IMR-90 (cell line): ENCODE measurements at regions not wholly inside any gene's neighbourhood (a gene's known extent, or its start where the extent isn't known, plus 50 kb on each side); places are given as distances from the start of the nearest gene placed in this dataset.

ENCODE experiments used
- ATAC-seq: fragments of 200-7000 bp; cut with Tn5 transposase; 2 replicates; pipeline ENCODE4 v1.9.1; 2020; ENCODE audit warnings: low read depth, mild to moderate bottlenecking, moderate library complexity
- BruUV-seq: library from RNA; stranded (reverse); fragments of 400-500 nt; replicated peaks from 2 replicates; lab custom pipeline; 2021; lab: Mats Ljungman, UMichigan
- CTCF ChIA-PET: fragments of 300-600 bp; formaldehyde crosslinking; extraction: SDS; loops from one replicate; lab custom pipeline; 2021; ENCODE audit warnings: antibody characterized with exemption; lab: Yijun Ruan, JAX
- POLR2A ChIA-PET: fragments of 300-600 bp; sonication (Branson Sonifier 250); formaldehyde crosslinking; loops from one replicate; lab custom pipeline; 2022; ENCODE audit warnings: antibody characterized with exemption; ENCODE audit not compliant: unreplicated experiment; lab: Charles Lee
- DNase-seq: peaks from one replicate; pipeline ENCODE4 v3.0.0; 2013
- H2AFZ ChIP-seq: replicated peaks from 2 replicates; pipeline ENCODE3; 2013; ENCODE audit warnings: low read length, mild to moderate bottlenecking; ENCODE audit not compliant: poor library complexity
- H2AK5ac ChIP-seq: 2 replicates; pipeline ENCODE4 v1.6.1; 2013; ENCODE audit warnings: low read depth, low read length, inconsistent platforms
- H2AK9ac ChIP-seq: replicated peaks from 2 replicates; pipeline ENCODE3; 2013; ENCODE audit warnings: mild to moderate bottlenecking, low read depth, low read length, moderate library complexity; ENCODE audit not compliant: poor library complexity
- H2BK120ac ChIP-seq: 2 replicates; pipeline ENCODE4 v1.6.1; 2013; ENCODE audit warnings: low read depth, low read length, inconsistent platforms
- H2BK15ac ChIP-seq: 3 replicates; pipeline ENCODE4 v1.6.1; 2013; ENCODE audit warnings: low read depth, low read length, inconsistent platforms
- H2BK20ac ChIP-seq: 2 replicates; pipeline ENCODE4 v1.6.1; 2013; ENCODE audit warnings: low read depth, mild to moderate bottlenecking, inconsistent platforms, low read length, moderate library complexity
- H2BK5ac ChIP-seq: 2 replicates; pipeline ENCODE4 v1.6.1; 2013; ENCODE audit warnings: mild to moderate bottlenecking, low read depth, low read length, inconsistent platforms; ENCODE audit not compliant: poor library complexity, severe bottlenecking
- H3K14ac ChIP-seq: replicated peaks from 2 replicates; pipeline ENCODE4 v1.6.1; 2013; ENCODE audit warnings: low read depth, low read length, inconsistent platforms
- H3K18ac ChIP-seq: 2 replicates; pipeline ENCODE4 v1.6.1; 2013; ENCODE audit warnings: low read depth, low read length, control low read depth
- H3K23ac ChIP-seq: 2 replicates; pipeline ENCODE4 v1.6.1; 2013; ENCODE audit warnings: low read depth, low read length, inconsistent platforms
- H3K27ac ChIP-seq: 2 replicates; pipeline ENCODE4 v1.5.1; 2013; ENCODE audit warnings: mild to moderate bottlenecking, control low read depth, low read length; ENCODE audit not compliant: insufficient read depth
- H3K27me3 ChIP-seq: 2 replicates; pipeline ENCODE4 v1.6.1; 2013; ENCODE audit warnings: low read length; ENCODE audit not compliant: control insufficient read depth, insufficient read depth
- H3K36me3 ChIP-seq: 2 replicates; pipeline ENCODE4 v1.6.1; 2013; ENCODE audit warnings: low read length, mixed read lengths; ENCODE audit not compliant: control insufficient read depth, insufficient read depth
- H3K4ac ChIP-seq: 2 replicates; pipeline ENCODE4 v1.6.1; 2013; ENCODE audit warnings: low read depth, low read length, inconsistent platforms
- H3K4me1 ChIP-seq: 2 replicates; pipeline ENCODE4 v1.6.1; 2013; ENCODE audit warnings: low read length, mixed read lengths; ENCODE audit not compliant: control insufficient read depth, insufficient read depth
- H3K4me2 ChIP-seq: 2 replicates; pipeline ENCODE4 v1.6.1; 2013; ENCODE audit warnings: low read depth, mild to moderate bottlenecking, control low read depth, low read length, moderate library complexity
- H3K4me3 ChIP-seq: 2 replicates; pipeline ENCODE4 v1.5.1; 2013; ENCODE audit warnings: low read depth, mild to moderate bottlenecking, control low read depth, low read length, moderate library complexity; ENCODE audit not compliant: insufficient read depth
- H3K56ac ChIP-seq: 2 replicates; pipeline ENCODE4 v1.6.1; 2013; ENCODE audit warnings: low read length, inconsistent platforms; ENCODE audit not compliant: insufficient read depth; ENCODE audit errors: extremely low read depth
- H3K79me1 ChIP-seq, 2 experiments: 2 replicates each; pipeline ENCODE4 v1.6.1; 2013; ENCODE audit warnings: low read length in 2 of 2, inconsistent platforms in 1 of 2, low read depth in 1 of 2
- H3K9ac ChIP-seq: 2 replicates; pipeline ENCODE4 v1.6.1; 2013; ENCODE audit warnings: low read depth, low read length, control low read depth
- H3K9me1 ChIP-seq: 2 replicates; pipeline ENCODE4 v1.6.1; 2013; ENCODE audit warnings: low read length, inconsistent platforms; ENCODE audit not compliant: insufficient read depth
- H3K9me3 ChIP-seq: 2 replicates; pipeline ENCODE4 v1.6.1; 2013; ENCODE audit warnings: low read length; ENCODE audit not compliant: control insufficient read depth, insufficient read depth
- H4K20me1 ChIP-seq: 2 replicates; pipeline ENCODE4 v1.6.1; 2013; ENCODE audit warnings: low read length, inconsistent platforms; ENCODE audit not compliant: insufficient read depth
- H4K5ac ChIP-seq: 2 replicates; pipeline ENCODE4 v1.6.1; 2013; ENCODE audit warnings: mild to moderate bottlenecking, low read depth, low read length, control low read depth
- H4K8ac ChIP-seq, 2 experiments: 2 replicates each; pipeline ENCODE4 v1.6.1; 2013; ENCODE audit warnings: low read depth in 2 of 2, low read length in 2 of 2, control low read depth in 1 of 2, inconsistent platforms in 1 of 2
- H4K91ac ChIP-seq: 2 replicates; pipeline ENCODE4 v1.6.1; 2013; ENCODE audit warnings: low read depth, low read length, inconsistent platforms; ENCODE audit not compliant: insufficient read depth
- BHLHE40 ChIP-seq: fragments of 150-350 bp; IDR thresholded peaks from 2 replicates; pipeline ENCODE4 v1.6.1; 2016; ENCODE audit warnings: mild to moderate bottlenecking, low read depth, low read length
- CEBPB ChIP-seq: IDR thresholded peaks from 2 replicates; pipeline ENCODE4 v1.6.1; 2012; ENCODE audit warnings: low read depth, low read length, improper control_type of control experiment
- CHD1 ChIP-seq: IDR thresholded peaks from 2 replicates; pipeline ENCODE4 v1.6.1; 2012; ENCODE audit warnings: low read depth, low read length, improper control_type of control experiment
- ELK1 ChIP-seq: fragments of 150-350 bp; IDR thresholded peaks from 2 replicates; pipeline ENCODE4 v1.6.1; 2016; ENCODE audit warnings: low read depth, mild to moderate bottlenecking, low read length, moderate library complexity, borderline replicate concordance
- FOS ChIP-seq: fragments of 150-350 bp; IDR thresholded peaks from 2 replicates; pipeline ENCODE4 v1.6.1; 2016; ENCODE audit warnings: low read depth, low read length
- MAFK ChIP-seq: IDR thresholded peaks from 2 replicates; pipeline ENCODE4 v1.6.1; 2012; ENCODE audit warnings: low read depth, low read length, improper control_type of control experiment
- MAZ ChIP-seq: IDR thresholded peaks from 2 replicates; pipeline ENCODE4 v1.6.1; 2012; ENCODE audit warnings: low read depth, mild to moderate bottlenecking, low read length, improper control_type of control experiment, moderate library complexity, borderline replicate concordance
- MXI1 ChIP-seq: IDR thresholded peaks from 2 replicates; pipeline ENCODE4 v1.6.1; 2012; ENCODE audit warnings: low read depth, mild to moderate bottlenecking, low read length, moderate library complexity, borderline replicate concordance
- NFE2L2 ChIP-seq: fragments of 150-350 bp; IDR thresholded peaks from 2 replicates; pipeline ENCODE4 v1.6.1; 2016; ENCODE audit warnings: low read depth, mild to moderate bottlenecking, low read length
- POLR2A ChIP-seq: IDR thresholded peaks from 2 replicates; pipeline ENCODE4 v1.6.1; 2012; ENCODE audit warnings: mild to moderate bottlenecking, low read depth, low read length
- RAD21 ChIP-seq: IDR thresholded peaks from 2 replicates; pipeline ENCODE4 v1.6.1; 2012; ENCODE audit warnings: low read length, improper control_type of control experiment
- RCOR1 ChIP-seq: IDR thresholded peaks from 2 replicates; pipeline ENCODE4 v1.6.1; 2012; ENCODE audit warnings: mild to moderate bottlenecking, low read length, improper control_type of control experiment; ENCODE audit not compliant: insufficient replicate concordance
- RFX5 ChIP-seq: IDR thresholded peaks from 2 replicates; pipeline ENCODE4 v1.8.0; 2012; ENCODE audit warnings: low read depth, mild to moderate bottlenecking, low read length, moderate library complexity
- SMC3 ChIP-seq: fragments of 150-350 bp; IDR thresholded peaks from 2 replicates; pipeline ENCODE4 v1.6.1; 2016; ENCODE audit warnings: low read depth, mild to moderate bottlenecking, antibody characterized with exemption, low read length, moderate library complexity
- USF2 ChIP-seq: fragments of 150-350 bp; IDR thresholded peaks from 2 replicates; pipeline ENCODE4 v1.6.1; 2017; ENCODE audit warnings: mild to moderate bottlenecking, antibody characterized with exemption, low read length, low read depth
- WGBS, 2 experiments: methylation state at CpG; one replicate each; pipeline versions ENCODE4 v1.1.5 to v1.1.7; 2013; ENCODE audit warnings: missing lambda C conversion rate in 2 of 2; ENCODE audit not compliant: insufficient read length in 1 of 2; ENCODE audit errors: extremely low coverage in 2 of 2; 5-methylcytosine and 5-hydroxymethylcytosine counted together
- dilution Hi-C: fragments of 300-500 bp; cut with HindIII; formaldehyde crosslinking; loops from one replicate; pipeline ENCODE4 v1.14.3; 2018; ENCODE audit warnings: low sequenced_read_pairs; ENCODE audit not compliant: unreplicated experiment
- in situ Hi-C: fragments of 300-500 bp; cut with MboI; formaldehyde crosslinking; loops from 3 replicates; pipeline ENCODE4 v1.14.3; 2019; ENCODE audit warnings: low sequenced_read_pairs, inconsistent platforms, mixed read lengths
- intact Hi-C: fragments of 100-400 bp; cut with micrococcal nuclease; formaldehyde crosslinking; loops from 2 replicates; pipeline ENCODE4 v1.10.0; 2022
- TF ChIP-seq, protein P1 (sequence below): conservative IDR thresholded peaks from 2 replicates; pipeline ENCODE4 v1.5.1; 2012; ENCODE audit warnings: mild to moderate bottlenecking, low read depth, low read length, improper control_type of control experiment

GRCh38 chr10:91012502-91012901 is 91.6 kb upstream of the ANKRD1 start:
- Histone ChIP-seq H3K9me1 (no peaks in the 10 kb centered on the region), H2AK5ac (no peak overlapping the region), H3K4me1 (no peaks in the 10 kb centered on the region), H3K23ac (no peak overlapping the region), H3K4ac (no peak overlapping the region), H2AK9ac (no peak overlapping the region), H2BK20ac (no peak overlapping the region), H2BK15ac (no peak overlapping the region), H4K20me1 (no peaks in the 10 kb centered on the region), H3K27ac (no peak overlapping the region), H3K56ac (no peak overlapping the region), H4K91ac (no peak overlapping the region), H3K36me3 (no peaks in the 10 kb centered on the region), H3K4me3 (no peak overlapping the region), H2BK120ac (no peak overlapping the region), H2BK5ac (no peak overlapping the region), H4K5ac (no peak overlapping the region), H4K8ac (no peak overlapping the region), H3K9ac (no peak overlapping the region), H3K9me3 (peaks cover 2% of the 10 kb centered on the region; the same call in 1 of the 2 replicates), H3K27me3 (no peaks in the 10 kb centered on the region; the same call in 1 of the 2 replicates), H3K14ac (no peak overlapping the region), H3K4me2 (no peak overlapping the region), H3K79me1 (no peaks in the 10 kb centered on the region), H2AFZ (no peak overlapping the region), H3K18ac (no peak overlapping the region)
- in situ Hi-C loops (no loop called here), dilution Hi-C loops (no loop called here), intact Hi-C loops (loop anchor here (5.0 kb wide), 1 partner anchor 240 kb away; no protein-coding TSS in a partner anchor)
- no CpG with 5 or more reads among the region's 4 CpGs for WGBS, 2 experiments
- DNase-seq, result no peak
- ATAC-seq, result no peak
- POLR2A ChIA-PET, result no interaction called here
- CTCF ChIA-PET, result no interaction called here
- TF ChIP-seq ELK1 (no peak), RCOR1 (no peak), FOS (no peak), MAZ (no peak), BHLHE40 (no peak), CEBPB (no peak), MXI1 (no peak), POLR2A (no peak), NFE2L2 (no peak), CHD1 (no peak), USF2 (no peak), SMC3 (no peak), RAD21 (no peak), RFX5 (no peak), MAFK (no peak)
- TF ChIP-seq, protein P1, sequence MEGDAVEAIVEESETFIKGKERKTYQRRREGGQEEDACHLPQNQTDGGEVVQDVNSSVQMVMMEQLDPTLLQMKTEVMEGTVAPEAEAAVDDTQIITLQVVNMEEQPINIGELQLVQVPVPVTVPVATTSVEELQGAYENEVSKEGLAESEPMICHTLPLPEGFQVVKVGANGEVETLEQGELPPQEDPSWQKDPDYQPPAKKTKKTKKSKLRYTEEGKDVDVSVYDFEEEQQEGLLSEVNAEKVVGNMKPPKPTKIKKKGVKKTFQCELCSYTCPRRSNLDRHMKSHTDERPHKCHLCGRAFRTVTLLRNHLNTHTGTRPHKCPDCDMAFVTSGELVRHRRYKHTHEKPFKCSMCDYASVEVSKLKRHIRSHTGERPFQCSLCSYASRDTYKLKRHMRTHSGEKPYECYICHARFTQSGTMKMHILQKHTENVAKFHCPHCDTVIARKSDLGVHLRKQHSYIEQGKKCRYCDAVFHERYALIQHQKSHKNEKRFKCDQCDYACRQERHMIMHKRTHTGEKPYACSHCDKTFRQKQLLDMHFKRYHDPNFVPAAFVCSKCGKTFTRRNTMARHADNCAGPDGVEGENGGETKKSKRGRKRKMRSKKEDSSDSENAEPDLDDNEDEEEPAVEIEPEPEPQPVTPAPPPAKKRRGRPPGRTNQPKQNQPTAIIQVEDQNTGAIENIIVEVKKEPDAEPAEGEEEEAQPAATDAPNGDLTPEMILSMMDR, result no peak
- no TSS peak for BruUV-seq
